ENCODE measurements at regions not wholly inside any gene's neighbourhood (a gene's known extent, or its start where the extent isn't known, plus 50 kb on each side); places are given as distances from the start of the nearest gene placed in this dataset.

DNA sequence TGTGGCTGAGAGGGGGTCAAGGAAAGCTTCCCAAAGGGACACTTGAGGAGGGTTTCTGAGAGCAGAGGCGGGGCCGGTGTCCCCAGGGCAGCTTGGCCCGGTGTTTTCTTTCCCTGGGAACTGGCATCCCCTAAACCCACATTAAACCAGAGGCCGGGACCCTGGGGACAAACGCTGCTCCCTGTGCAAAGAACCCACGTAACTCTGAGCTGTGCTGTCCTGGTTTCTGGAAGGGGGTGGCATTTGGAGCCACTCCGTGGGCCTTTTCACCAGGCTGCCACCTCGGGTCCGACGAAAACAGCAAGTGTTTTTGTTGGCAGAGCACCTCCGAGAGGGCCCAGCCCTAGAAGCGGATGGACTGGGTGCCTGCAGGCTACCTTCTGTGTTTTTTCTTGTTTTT is 100.2 kb upstream of the ANO1 start:
- TF ChIP-seq LEF1 (IDR thresholded peaks at IDR 0.05; ENCODE audit: borderline replicate concordance) = no peak
- DNase-seq (ENCODE audit: extremely low spot score) = no peak
- ChIA-PET POLR2A (no interaction called here), CTCF (no interaction called here)

- no peak for TF ChIP-seq HDGF (IDR thresholded peaks at IDR 0.05; ENCODE audit: borderline replicate concordance)
- POLR2A ChIA-PET = no interaction called here
- CTCF ChIA-PET = no interaction called here
- DNase-seq (ENCODE audit: extremely low spot score) = no peak
Measured at GRCh38 chr11:69978841-69979614, 99.1 kb upstream of the ANO1 start.

DNA sequence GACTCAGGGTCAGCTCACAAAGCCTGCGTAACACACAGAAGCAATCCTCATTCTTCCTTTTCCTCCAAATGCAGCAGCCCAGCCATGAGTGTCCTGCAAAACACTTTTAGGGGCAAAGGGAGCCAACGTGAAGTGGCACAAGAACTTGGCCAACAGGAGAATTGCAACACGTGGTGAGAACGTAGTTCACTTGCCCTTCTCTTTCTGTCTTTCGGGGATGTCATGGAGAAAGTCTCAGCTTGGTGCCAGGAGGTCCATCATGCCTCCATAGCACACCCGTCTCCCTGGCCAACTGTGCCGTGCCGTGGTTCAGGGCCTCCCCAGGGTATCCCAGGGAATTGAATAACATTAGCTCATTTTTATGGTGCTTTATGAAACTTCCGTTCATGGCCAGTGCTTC is 98.5 kb upstream of the ANO1 start:
- ChIA-PET CTCF (no interaction called here), POLR2A (no interaction called here)
- DNase-seq (ENCODE audit: extremely low spot score) = no peak
- TF ChIP-seq ELF4 (IDR thresholded peaks at IDR 0.05) = no peak
- no peak for TF ChIP-seq ARNT (IDR thresholded peaks at IDR 0.05)
- TF ChIP-seq L3MBTL2 (conservative IDR thresholded peaks at IDR 0.05) = no peak
- no peak for TF ChIP-seq FOXA1 (IDR thresholded peaks at IDR 0.05)
- TF ChIP-seq CTBP1 (IDR thresholded peaks at IDR 0.05; ENCODE audit: borderline replicate concordance) = no peak
- no peak for TF ChIP-seq NFRKB (IDR thresholded peaks at IDR 0.05)
- TF ChIP-seq HDGF (IDR thresholded peaks at IDR 0.05; ENCODE audit: borderline replicate concordance) = no peak
- TF ChIP-seq SUZ12 (IDR thresholded peaks at IDR 0.05) = no peak
- no peak for TF ChIP-seq BHLHE40 (IDR thresholded peaks at IDR 0.05; ENCODE audit: borderline replicate concordance)

DNA sequence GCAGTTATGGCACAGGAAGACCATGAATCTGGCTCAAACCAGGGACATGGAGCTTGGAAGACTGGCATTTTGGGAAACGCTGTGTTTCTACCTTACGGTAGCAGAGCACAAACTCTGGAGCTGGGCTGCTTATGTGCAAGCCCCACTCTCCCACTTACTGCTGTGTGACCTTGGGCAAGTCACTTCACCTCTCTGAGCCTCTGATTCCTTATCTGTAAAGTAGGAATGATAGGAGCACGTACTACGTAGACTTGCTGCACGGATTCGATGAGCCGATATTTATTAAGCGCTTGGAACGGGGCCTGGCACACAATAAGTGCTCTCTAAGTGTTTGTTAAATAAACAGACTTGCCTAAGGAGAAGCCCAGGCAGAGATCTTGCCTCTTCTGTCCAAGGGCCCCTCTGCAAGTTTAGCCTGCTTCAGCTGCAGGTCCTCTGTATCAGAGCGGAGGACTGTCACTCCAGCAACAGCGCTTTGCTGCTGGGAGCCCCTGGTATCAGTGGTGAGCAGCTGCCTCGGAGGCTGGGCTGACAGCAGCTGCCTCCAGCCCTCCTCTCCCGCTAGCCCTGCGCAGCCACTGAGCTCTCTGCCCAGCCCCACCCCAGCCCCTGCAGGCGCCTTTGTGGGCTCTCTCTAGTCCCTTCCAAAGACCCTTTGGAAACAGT is 96.9 kb upstream of the ANO1 start:
- ChIA-PET CTCF (no interaction called here), POLR2A (no interaction called here)
- no peak for DNase-seq (ENCODE audit: extremely low spot score)
- TF ChIP-seq SP1 (IDR thresholded peaks at IDR 0.05) (no peak), FOXK2 (IDR thresholded peaks at IDR 0.05) (no peak), FOXA1 (IDR thresholded peaks at IDR 0.05) (no peak), LEF1 (IDR thresholded peaks at IDR 0.05; ENCODE audit: borderline replicate concordance) (no peak), SUZ12 (IDR thresholded peaks at IDR 0.05) (no peak), PKNOX1 (IDR thresholded peaks at IDR 0.05) (no peak), ZNF384 (IDR thresholded peaks at IDR 0.05) (no peak), NFRKB (IDR thresholded peaks at IDR 0.05) (no peak), HDGF (IDR thresholded peaks at IDR 0.05; ENCODE audit: borderline replicate concordance) (no peak), TARDBP (IDR thresholded peaks at IDR 0.05) (no peak), L3MBTL2 (conservative IDR thresholded peaks at IDR 0.05) (no peak), FOXM1 (IDR thresholded peaks at IDR 0.05; ENCODE audit: borderline replicate concordance) (no peak)

DNA sequence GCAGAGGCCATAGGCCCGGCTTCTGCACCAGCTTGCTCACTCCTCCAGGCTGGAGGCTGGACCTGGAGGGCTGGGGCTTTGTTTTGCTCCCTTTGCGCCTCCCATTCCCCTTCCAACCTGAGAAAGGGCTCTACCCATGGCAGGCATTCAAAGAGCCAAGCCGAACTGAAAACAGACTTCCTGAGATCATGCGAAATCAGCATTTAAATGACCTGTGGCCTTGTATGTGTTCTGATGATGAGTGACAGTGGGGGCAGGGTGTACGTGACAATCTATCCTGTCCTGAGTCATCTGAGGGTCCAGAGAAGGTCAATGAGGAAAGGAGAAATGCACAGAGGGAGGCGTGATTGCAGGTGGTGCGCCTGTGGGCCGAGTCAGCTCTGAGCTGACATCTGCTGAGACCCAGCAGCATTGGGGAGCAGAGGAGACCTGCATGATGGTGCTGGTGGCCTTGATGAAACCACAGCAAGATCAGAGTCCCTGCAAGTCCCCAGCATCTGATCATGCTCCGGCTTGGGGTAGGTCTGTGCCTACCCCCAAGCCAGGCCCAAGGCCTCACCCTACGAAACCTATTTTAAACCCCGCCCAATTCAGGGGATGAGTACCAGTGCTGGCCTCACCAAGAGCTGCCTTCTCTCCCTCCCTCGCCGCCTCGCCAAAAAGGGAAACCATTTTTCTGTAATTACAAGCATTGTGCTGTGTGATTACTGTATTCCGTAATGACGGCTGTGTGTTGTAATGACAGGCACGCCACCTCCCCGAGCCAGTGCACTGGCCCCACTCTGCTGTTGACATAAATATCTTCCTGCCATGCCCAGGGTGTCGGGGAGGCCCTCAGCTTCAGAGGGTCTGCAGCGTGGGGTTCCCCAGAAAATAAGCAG is 95.2 kb upstream of the ANO1 start:
- no peak for DNase-seq (ENCODE audit: extremely low spot score)
- no peak for TF ChIP-seq ZNF384 (IDR thresholded peaks at IDR 0.05)
- no peak for TF ChIP-seq PKNOX1 (IDR thresholded peaks at IDR 0.05)
- no peak for TF ChIP-seq ARNT (IDR thresholded peaks at IDR 0.05)
- no peak for TF ChIP-seq FOXA1 (IDR thresholded peaks at IDR 0.05)
- no peak for TF ChIP-seq SUZ12 (IDR thresholded peaks at IDR 0.05)
- TF ChIP-seq SP1 (IDR thresholded peaks at IDR 0.05) = no peak
- TF ChIP-seq NFRKB (IDR thresholded peaks at IDR 0.05) = no peak
- no peak for TF ChIP-seq FOXM1 (IDR thresholded peaks at IDR 0.05; ENCODE audit: borderline replicate concordance)
- no peak for TF ChIP-seq TARDBP (IDR thresholded peaks at IDR 0.05)
- TF ChIP-seq L3MBTL2 (conservative IDR thresholded peaks at IDR 0.05) = no peak
- TF ChIP-seq LEF1 (IDR thresholded peaks at IDR 0.05; ENCODE audit: borderline replicate concordance) = no peak
- TF ChIP-seq BHLHE40 (IDR thresholded peaks at IDR 0.05; ENCODE audit: borderline replicate concordance) = no peak
- TF ChIP-seq HDGF (IDR thresholded peaks at IDR 0.05; ENCODE audit: borderline replicate concordance) = no peak
- no peak for TF ChIP-seq ELF4 (IDR thresholded peaks at IDR 0.05)
- POLR2A ChIA-PET = no interaction called here

DNA sequence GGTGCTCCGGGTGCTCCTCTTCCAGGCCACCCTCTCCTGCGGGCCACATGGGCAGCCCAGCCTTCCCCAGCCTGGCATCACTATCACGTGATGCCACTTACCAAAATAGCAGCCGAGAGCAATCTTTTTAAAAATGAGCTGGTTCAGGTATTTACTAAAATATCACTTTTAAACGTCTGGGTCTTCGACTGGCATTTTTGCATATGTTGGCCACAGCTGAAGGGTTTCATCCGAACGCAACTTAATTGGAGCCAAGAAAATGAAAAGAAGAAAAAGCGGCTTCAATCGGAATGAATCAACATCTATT is 94.6 kb upstream of the ANO1 start:
- POLR2A ChIA-PET = no interaction called here
- TF ChIP-seq TARDBP (IDR thresholded peaks at IDR 0.05) (no peak), HDGF (IDR thresholded peaks at IDR 0.05; ENCODE audit: borderline replicate concordance) (no peak), FOXA1 (IDR thresholded peaks at IDR 0.05) (no peak), CTBP1 (IDR thresholded peaks at IDR 0.05; ENCODE audit: borderline replicate concordance) (no peak), ZNF384 (IDR thresholded peaks at IDR 0.05) (no peak), SUZ12 (IDR thresholded peaks at IDR 0.05) (no peak), BHLHE40 (IDR thresholded peaks at IDR 0.05; ENCODE audit: borderline replicate concordance) (no peak), LEF1 (IDR thresholded peaks at IDR 0.05; ENCODE audit: borderline replicate concordance) (no peak), SP1 (IDR thresholded peaks at IDR 0.05) (no peak), FOXM1 (IDR thresholded peaks at IDR 0.05; ENCODE audit: borderline replicate concordance) (no peak), FOXK2 (IDR thresholded peaks at IDR 0.05) (no peak), PKNOX1 (IDR thresholded peaks at IDR 0.05) (no peak), NFRKB (IDR thresholded peaks at IDR 0.05) (no peak), ELF4 (IDR thresholded peaks at IDR 0.05) (no peak), ARNT (IDR thresholded peaks at IDR 0.05) (no peak)
- CTCF ChIA-PET = no interaction called here

More for the DNA sequence above, 95.2 kb upstream of the ANO1 start:
- CTCF ChIA-PET = interaction anchor here (0.7 kb wide), 1 partner anchor 145 kb away, joined by 3 read pairs; no protein-coding TSS in a partner anchor

More for the DNA sequence above, 94.6 kb upstream of the ANO1 start:
- no peak for DNase-seq (ENCODE audit: extremely low spot score)
